HEK293T (cell line): ENCODE measurements at regions not wholly inside any gene's neighbourhood (a gene's known extent, or its start where the extent isn't known, plus 50 kb on each side); places are given as distances from the start of the nearest gene placed in this dataset.
"Not testable (repeated sequence)": the region's sequence is repeated elsewhere in the genome, so short reads cannot be mapped to it uniquely, and the experiment has no call there.

ENCODE experiments used
- CTCF ChIA-PET: fragments of 350-600 bp; formaldehyde crosslinking; extraction: SDS; loops from one replicate; lab custom pipeline; 2021; ENCODE audit warnings: antibody characterized with exemption, inconsistent platforms; lab: Yijun Ruan, JAX
- POLR2A ChIA-PET: fragments of 350-600 bp; formaldehyde crosslinking; extraction: SDS; loops from one replicate; lab custom pipeline; 2020; ENCODE audit warnings: antibody characterized with exemption, inconsistent platforms; lab: Yijun Ruan, JAX
- DNase-seq: peaks from one replicate; pipeline ENCODE4 v3.0.0; 2012; ENCODE audit warnings: mixed read lengths; ENCODE audit errors: extremely low spot score
- ARNT ChIP-seq: fragments of 450-650 bp; IDR thresholded peaks from 2 replicates; pipeline ENCODE4 v1.6.1; 2017; ENCODE audit warnings: mild to moderate bottlenecking
- BHLHE40 ChIP-seq: fragments of 450-650 bp; IDR thresholded peaks from 2 replicates; pipeline ENCODE4 v1.6.1; 2016; ENCODE audit warnings: mild to moderate bottlenecking, moderate library complexity, borderline replicate concordance
- CTBP1 ChIP-seq: fragments of 450-650 bp; IDR thresholded peaks from 2 replicates; pipeline ENCODE4 v1.6.1; 2016; ENCODE audit warnings: borderline replicate concordance
- ELF4 ChIP-seq: fragments of 450-650 bp; IDR thresholded peaks from 2 replicates; pipeline ENCODE4 v1.6.1; 2017; ENCODE audit warnings: antibody characterized with exemption
- FOXA1 ChIP-seq: fragments of 450-650 bp; IDR thresholded peaks from 2 replicates; pipeline ENCODE4 v1.6.1; 2016; ENCODE audit warnings: mild to moderate bottlenecking
- FOXK2 ChIP-seq: fragments of 450-650 bp; IDR thresholded peaks from 2 replicates; pipeline ENCODE4 v1.6.1; 2016; ENCODE audit warnings: mild to moderate bottlenecking
- FOXM1 ChIP-seq: fragments of 450-650 bp; IDR thresholded peaks from 2 replicates; pipeline ENCODE4 v1.6.1; 2017; ENCODE audit warnings: mild to moderate bottlenecking, borderline replicate concordance
- HDGF ChIP-seq: fragments of 450-650 bp; IDR thresholded peaks from 2 replicates; pipeline ENCODE4 v1.6.1; 2017; ENCODE audit warnings: antibody characterized with exemption, borderline replicate concordance
- L3MBTL2 ChIP-seq: fragments of 450-650 bp; conservative IDR thresholded peaks from 2 replicates; pipeline ENCODE4 v1.6.1; 2016; ENCODE audit warnings: mild to moderate bottlenecking
- LEF1 ChIP-seq: fragments of 450-650 bp; IDR thresholded peaks from 2 replicates; pipeline ENCODE4 v1.6.1; 2017; ENCODE audit warnings: mild to moderate bottlenecking, borderline replicate concordance
- NFRKB ChIP-seq: fragments of 450-650 bp; IDR thresholded peaks from 2 replicates; pipeline ENCODE4 v1.6.1; 2016; ENCODE audit warnings: mild to moderate bottlenecking, moderate library complexity
- SP1 ChIP-seq: fragments of 450-650 bp; IDR thresholded peaks from 2 replicates; pipeline ENCODE4 v1.6.1; 2017
- SUZ12 ChIP-seq: fragments of 450-650 bp; IDR thresholded peaks from 2 replicates; pipeline ENCODE4 v1.6.1; 2016; ENCODE audit warnings: mild to moderate bottlenecking
- TARDBP ChIP-seq: fragments of 450-650 bp; IDR thresholded peaks from 2 replicates; pipeline ENCODE4 v1.6.1; 2016
- ZNF384 ChIP-seq: fragments of 450-650 bp; IDR thresholded peaks from 2 replicates; pipeline ENCODE4 v1.6.1; 2016
- TF ChIP-seq, protein P1 (sequence below): fragments of 450-650 bp; IDR thresholded peaks from 2 replicates; pipeline ENCODE4 v1.6.1; 2016

DNA sequence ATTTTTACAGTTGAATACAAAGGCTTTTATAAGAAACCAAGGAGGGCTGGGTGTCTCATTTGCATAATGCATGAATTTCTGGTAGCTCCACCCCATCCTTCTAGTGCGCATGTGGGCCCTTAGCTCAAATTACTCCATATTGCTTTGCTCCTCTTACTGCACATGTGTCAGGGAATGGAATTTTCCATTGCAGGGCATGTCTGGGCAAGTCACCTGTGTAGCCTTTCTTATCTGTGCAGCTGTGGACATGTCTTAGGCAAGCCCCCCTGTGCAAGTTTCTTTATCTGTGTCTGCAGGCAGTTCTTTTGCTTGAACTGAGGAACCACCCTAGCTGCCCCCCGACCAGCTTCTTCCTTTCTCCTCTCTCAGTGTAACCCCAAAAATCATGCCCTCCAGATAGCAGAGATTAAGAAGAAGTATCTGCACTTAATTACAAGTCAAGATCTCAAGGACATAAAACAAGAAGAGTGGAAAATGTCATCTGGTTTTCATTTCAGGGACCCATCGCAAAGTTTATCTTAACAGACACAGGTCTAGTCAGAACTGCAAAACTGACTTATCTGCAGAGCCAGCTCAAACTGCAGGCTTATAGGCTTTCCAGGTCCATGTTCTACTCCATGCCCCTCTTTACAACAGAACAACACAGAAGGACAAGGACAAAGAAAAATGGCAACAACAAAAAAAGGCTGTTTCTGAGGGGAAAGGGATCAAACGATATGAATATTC, 137.9 kb upstream of the HS3ST4 start:
- DNase-seq, result no peak
- ChIA-PET POLR2A (no interaction called here), CTCF (no interaction called here)
- TF ChIP-seq FOXM1 (no peak), ELF4 (no peak), HDGF (no peak), SP1 (no peak), ZNF384 (no peak), L3MBTL2 (no peak), SUZ12 (no peak), BHLHE40 (no peak), FOXA1 (no peak), FOXK2 (no peak), ARNT (no peak), NFRKB (no peak), LEF1 (no peak), TARDBP (no peak), CTBP1 (no peak)
- TF ChIP-seq, protein P1, sequence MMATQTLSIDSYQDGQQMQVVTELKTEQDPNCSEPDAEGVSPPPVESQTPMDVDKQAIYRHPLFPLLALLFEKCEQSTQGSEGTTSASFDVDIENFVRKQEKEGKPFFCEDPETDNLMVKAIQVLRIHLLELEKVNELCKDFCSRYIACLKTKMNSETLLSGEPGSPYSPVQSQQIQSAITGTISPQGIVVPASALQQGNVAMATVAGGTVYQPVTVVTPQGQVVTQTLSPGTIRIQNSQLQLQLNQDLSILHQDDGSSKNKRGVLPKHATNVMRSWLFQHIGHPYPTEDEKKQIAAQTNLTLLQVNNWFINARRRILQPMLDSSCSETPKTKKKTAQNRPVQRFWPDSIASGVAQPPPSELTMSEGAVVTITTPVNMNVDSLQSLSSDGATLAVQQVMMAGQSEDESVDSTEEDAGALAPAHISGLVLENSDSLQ, result no peak

DNA sequence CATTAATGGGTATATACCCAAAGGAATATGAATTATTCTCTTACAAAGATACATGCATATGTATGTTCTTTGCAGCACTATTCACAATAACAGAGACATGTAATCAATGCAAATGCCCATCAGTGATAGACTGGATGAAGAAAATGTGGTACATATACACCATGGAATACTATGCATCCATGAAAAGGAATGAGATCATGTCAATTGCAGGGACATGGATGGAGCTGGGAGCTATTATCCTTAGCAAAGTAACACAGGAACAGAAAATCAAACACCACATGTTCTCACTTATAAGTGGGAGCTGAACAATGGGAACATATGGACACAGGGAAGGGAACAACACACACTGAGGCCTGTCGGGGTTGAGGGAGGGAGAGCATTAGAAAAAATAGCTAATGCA, 141.1 kb upstream of the HS3ST4 start:
- ChIA-PET CTCF (no interaction called here), POLR2A (no interaction called here)
- no peak for TF ChIP-seq ELF4
- TF ChIP-seq, protein P1, result no peak
- TF ChIP-seq SP1, result no peak
- TF ChIP-seq L3MBTL2, result no peak
- TF ChIP-seq NFRKB, result no peak
- no peak for TF ChIP-seq HDGF
- no peak for TF ChIP-seq SUZ12
- no peak for TF ChIP-seq ZNF384
- TF ChIP-seq FOXA1, result no peak
- TF ChIP-seq BHLHE40, result no peak
- TF ChIP-seq FOXM1, result no peak
- no peak for TF ChIP-seq FOXK2
- TF ChIP-seq ARNT, result no peak
- DNase-seq, result no peak

DNA sequence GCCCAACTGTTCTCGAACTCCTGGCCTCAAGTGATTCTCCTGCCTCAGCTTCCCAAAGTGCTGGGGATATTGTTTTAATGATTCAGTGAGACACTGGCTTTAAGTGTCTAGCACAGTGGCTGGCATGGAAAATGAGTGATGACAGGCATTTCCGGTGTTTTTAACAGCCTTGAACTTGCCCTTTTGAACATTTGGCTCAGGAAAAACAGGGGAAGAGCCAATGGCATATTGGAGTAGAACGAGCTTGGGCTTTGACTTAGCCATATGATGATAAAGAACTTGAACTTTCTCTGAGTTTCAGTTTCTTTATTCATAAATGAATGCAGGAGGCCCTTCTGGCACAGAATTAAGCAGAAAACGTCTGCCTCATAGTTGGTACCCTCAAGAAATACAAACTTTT, 145.0 kb upstream of the HS3ST4 start:
- DNase-seq, result no peak
- ChIA-PET CTCF (no interaction called here), POLR2A (no interaction called here)
- no peak for TF ChIP-seq ELF4
- no peak for TF ChIP-seq ZNF384
- no peak for TF ChIP-seq FOXA1
- TF ChIP-seq SUZ12, result no peak
- no peak for TF ChIP-seq L3MBTL2
- no peak for TF ChIP-seq TARDBP
- TF ChIP-seq LEF1, result no peak
- no peak for TF ChIP-seq SP1
- no peak for TF ChIP-seq CTBP1
- TF ChIP-seq BHLHE40, result no peak
- TF ChIP-seq NFRKB, result no peak

DNA sequence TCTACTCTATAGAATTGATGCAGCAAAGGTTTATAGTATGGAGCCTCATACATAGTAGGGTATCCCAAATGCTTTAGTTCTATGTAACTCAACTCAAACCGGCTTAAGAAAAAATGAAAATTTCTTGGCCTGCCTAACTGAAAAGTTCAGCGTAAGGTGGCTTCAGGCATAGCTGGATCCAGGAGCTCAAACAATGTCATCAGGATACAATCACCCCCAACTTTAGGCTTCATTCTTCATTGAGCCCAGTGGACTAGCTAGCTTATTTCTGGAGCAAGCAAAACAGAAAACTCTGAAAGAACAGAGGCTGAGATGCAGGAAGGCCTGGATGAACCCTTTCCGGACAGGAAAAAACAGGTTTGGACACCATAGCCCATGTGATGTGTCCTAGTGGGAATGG, 147.5 kb upstream of the HS3ST4 start:
- TF ChIP-seq BHLHE40 (no peak), TARDBP (no peak), FOXK2 (no peak), CTBP1 (no peak), L3MBTL2 (no peak), HDGF (no peak), ZNF384 (no peak), SP1 (no peak), FOXM1 (no peak), ARNT (no peak), ELF4 (no peak), SUZ12 (no peak)
- ChIA-PET CTCF (interaction anchor here (0.9 kb wide), 1 partner anchor 18 kb away, joined by 4 read pairs; no protein-coding TSS in a partner anchor), POLR2A (no interaction called here)
- DNase-seq, result no peak

DNA sequence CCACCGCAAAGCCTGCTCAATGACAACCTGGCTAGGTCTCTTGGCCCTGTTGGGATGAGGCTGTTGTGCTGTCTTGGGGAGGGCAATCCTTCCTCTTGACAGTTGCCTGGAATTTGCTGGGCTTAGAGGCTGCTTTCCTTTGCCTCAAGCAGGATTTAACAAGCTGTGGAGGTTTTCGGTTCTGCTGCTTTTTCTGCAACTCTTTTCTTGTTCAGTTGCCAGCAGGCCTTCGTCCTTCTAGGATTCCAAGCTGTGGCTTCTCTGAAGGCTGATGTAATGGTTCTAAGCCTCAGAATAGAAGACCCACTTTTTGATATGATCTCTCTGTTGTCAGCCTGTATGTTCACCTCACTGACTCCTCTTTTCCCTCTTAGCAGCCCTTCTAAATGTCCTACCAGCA, 149.5 kb upstream of the HS3ST4 start:
- ChIA-PET CTCF (no interaction called here), POLR2A (no interaction called here)
- TF ChIP-seq SP1, result no peak
- DNase-seq, result no peak

DNA sequence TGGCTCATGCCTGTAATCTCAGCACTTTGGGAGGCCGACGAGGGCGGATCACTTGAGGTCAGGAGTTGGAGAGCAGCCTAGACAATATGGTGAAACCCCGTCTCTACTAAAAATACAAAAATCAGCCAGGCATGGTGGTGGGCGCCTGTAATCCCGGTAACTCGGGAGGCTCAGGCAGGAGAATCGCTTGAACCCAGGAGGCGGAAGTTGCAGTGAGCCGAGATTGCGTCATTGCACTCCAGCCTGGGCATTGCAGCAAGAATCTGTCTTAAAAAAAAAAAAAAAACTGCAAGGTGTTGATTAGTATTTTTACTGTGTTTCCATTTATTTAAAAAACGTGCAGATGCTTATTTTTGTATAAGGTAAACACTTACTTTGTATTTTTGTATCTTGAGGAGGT, 152.0 kb upstream of the HS3ST4 start:
- DNase-seq, POLR2A ChIA-PET, CTCF ChIA-PET: not testable (repeated sequence)

DNA sequence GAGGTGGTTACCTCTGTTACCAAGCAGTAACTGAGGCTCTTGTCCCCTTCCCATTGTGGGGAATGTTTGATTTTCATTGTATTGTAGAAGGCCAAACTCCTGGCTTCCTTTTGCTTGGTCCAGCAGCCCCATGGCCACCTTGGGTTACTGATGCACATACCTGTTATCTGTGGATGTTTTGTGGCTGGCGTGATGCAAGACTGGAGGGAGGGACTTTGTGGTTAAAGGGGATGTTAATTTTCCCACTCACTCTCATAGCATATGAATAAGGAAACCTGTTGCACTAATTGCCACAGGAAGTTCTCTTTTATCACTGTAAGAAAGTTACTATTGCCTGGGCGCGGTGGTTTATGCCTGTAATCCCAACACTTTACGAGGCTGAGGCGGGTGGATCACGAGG, 168.6 kb upstream of the HS3ST4 start:
- DNase-seq, result no peak
- POLR2A ChIA-PET, result no interaction called here
- CTCF ChIA-PET, result no interaction called here
- no peak for TF ChIP-seq BHLHE40
- no peak for TF ChIP-seq SP1
- TF ChIP-seq SUZ12, result no peak
- no peak for TF ChIP-seq ARNT
- no peak for TF ChIP-seq FOXA1
- no peak for TF ChIP-seq ZNF384
- TF ChIP-seq HDGF, result no peak
- TF ChIP-seq, protein P1, result no peak
- no peak for TF ChIP-seq LEF1
- no peak for TF ChIP-seq NFRKB
- TF ChIP-seq FOXM1, result no peak
- no peak for TF ChIP-seq L3MBTL2
- TF ChIP-seq FOXK2, result no peak
- TF ChIP-seq CTBP1, result no peak
- no peak for TF ChIP-seq ELF4
